Epidermal melanocyte (primary cell): ENCODE measurements at regions not wholly inside any gene's neighbourhood (a gene's known extent, or its start where the extent isn't known, plus 50 kb on each side); places are given as distances from the start of the nearest gene placed in this dataset.

Experiments
- DNase-seq: peaks from one replicate; pipeline ENCODE4 v3.0.0; 2011; ENCODE audit warnings: low spot score; ENCODE audit not compliant: insufficient read length

DNA sequence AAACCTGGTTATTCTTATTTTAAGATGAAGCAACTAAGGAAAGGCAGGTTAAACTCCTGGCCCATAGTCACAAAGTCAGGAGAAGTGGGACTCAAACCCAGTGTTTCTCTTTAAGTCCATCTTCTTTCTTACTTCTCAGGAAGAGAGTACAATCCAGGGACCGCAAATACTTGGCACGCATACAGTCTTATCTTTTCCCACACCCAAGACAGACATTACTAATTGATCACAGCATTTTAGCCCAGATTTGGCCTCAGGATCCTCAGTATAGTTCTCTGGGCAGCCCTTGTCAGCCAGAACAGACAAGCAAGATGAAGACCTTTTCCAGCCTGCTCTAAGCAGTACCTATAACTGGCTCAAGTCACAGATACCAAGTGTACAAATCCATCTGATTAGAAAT is 125.5 kb upstream of the RAI14 start:
- no peak for DNase-seq

DNA sequence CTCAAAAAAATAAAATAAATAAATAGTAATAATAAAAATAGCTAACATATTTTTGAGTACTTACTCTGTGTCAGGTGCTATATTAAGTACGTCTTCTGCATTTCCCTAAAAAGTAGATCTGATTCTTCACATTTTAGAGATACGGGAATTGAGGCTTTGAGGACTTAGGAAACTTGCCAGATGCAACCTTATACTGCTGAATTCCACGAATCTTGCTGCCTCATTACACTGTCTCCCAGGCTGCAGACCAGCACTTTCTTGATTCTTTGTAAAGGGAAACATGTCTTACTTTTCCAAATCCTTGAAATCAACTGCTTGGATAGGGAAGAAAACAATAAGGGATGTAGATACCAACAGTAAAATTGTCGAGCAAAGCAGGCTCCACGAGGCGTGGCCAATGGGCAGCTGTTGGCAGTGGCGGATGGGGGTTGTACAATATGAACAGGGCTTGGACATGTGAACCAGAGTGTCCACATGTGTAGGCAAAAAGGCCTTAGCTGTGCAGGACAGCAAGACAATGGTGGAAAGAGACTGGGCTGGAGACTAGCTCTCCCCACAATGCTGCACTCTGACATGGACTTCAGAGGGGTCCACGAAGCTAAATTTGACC is 124.3 kb upstream of the RAI14 start:
- no peak for DNase-seq

DNA sequence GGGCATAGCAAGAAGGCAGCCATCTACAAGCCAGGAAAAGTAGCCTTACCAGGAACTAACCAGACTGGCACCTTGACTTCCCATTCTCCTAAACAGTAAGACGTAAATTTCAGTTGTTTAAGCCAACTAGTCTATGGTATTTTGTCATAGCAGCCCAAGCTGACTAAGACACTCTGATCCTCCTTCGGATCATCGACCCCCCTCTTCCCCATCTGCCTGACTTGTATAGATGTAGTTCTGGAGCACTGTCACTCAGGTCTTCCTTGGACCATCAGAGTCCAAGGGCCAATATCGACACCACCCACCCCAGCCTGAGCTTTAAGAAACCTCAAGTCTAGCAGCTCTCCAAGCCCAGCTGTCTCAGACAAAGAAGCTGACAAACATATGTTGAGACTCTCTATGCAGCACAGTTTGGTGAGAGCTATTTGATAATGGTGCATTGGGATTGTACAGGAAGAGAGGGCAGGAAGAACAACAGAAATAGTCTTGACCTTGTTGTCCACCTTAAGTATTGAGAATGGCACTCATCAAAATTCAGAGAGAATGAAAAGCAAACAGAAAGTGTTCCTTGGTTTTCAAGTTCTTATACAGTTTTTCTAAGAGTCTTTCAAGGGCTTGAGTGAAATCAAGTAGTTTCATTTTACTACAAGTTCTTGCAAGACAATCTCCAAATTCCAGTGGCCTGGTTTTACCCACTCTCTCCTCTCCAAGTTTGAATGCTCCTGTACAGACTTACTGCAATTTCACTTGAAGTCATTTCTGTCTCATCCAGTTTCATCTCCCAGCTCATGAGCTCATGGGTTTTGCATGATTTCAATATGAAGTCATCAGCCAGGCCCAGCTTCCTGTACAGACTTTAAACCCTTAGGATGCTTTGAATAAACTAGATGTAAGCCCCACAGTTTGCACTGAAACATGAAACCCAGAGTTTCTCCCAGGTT is 122.3 kb upstream of the RAI14 start:
- DNase-seq = no peak

GRCh38 chr5:34534523-34535103 is 121.5 kb upstream of the RAI14 start:
- DNase-seq = peak; percentile 67

GRCh38 chr5:34535433-34535832 is 120.7 kb upstream of the RAI14 start:
- no peak for DNase-seq

GRCh38 chr5:34535944-34536623 is 120.0 kb upstream of the RAI14 start:
- no peak for DNase-seq

GRCh38 chr5:34536699-34537098 is 119.4 kb upstream of the RAI14 start:
- no peak for DNase-seq

- DNase-seq = no peak
These were observed 118.0 kb upstream of the RAI14 start for GRCh38 chr5:34538026-34538672.

DNA sequence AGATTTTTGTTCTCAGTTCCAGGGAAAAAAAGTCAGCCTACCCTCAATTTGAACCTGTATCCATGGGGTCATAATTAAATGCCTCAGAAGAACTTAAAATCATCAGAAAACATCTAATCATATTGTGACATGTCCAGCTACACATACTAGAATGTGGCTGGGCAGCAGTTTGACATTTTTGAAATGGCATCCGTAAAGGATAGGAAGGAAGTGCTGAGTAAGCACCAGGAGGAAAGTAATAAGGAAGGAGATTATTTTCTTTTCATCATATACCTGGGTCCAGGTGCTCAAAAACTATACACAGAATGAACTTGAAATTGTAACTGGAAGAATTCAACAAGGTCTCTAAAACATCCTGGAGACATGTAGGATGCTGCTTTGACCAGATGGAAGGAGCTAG is 116.9 kb upstream of the RAI14 start:
- no peak for DNase-seq

- no peak for DNase-seq
These were observed 115.1 kb upstream of the RAI14 start for GRCh38 chr5:34541067-34541466.

- DNase-seq = no peak
These were observed 113.3 kb upstream of the RAI14 start for GRCh38 chr5:34542818-34543217.

DNA sequence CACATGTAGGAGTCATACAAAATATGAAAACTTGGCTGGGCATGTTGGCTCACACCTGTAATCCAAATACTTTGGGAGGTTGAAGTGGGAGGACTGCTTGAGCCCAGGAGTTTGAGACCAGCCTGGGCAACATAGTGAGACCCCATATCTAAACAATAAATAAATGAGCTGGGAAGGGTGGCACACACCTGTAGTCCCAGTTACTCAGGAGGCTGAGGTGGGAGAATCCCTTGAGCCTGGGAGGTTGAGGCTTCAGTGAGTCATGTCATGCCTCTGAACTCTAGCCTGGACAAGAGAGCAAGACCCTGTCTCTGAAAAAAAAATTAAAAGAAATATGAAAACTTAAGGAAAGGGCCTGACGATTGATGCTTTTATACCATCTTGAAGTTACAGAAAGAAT is 112.4 kb upstream of the RAI14 start:
- no peak for DNase-seq

DNA sequence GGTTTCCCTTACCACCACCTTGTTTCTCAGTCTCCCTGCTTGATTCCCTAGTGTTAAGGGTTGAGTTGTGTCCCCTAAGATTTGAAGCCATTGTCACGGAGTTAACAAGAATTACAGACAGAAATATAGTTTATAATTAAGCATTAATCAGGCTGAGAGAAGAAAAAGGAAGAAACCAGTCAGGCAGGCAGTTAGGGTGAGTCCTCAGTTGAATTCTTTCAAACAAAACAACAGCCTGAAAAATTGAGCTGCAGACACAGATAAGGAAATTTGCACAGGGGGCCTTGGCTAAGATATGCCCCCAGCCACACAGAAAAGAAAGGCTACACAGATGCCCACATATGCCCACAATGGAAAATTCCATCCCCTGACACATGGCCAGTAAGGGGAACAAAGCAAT is 111.7 kb upstream of the RAI14 start:
- no peak for DNase-seq

DNA sequence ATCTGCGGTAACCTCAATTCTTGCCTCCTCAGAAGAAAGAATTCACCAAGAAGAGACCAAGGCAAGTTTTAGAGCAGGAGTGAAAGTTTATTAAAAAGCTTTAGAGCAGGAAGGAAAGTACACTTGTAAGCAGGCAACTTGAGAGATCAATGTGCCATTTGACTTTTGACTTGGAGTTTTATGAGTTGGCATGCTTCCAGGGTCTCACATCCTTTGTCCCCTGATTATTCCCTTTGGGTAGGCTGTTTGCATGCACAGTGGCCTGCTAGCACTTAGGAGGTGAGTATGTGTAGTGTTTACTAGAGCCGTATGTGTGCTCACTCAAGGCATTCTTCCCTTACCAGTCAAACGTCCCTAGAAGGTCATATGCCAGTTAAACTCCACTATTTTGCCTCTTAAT is 111.0 kb upstream of the RAI14 start:
- DNase-seq = no peak

GRCh38 chr5:34545626-34546025 is 110.5 kb upstream of the RAI14 start:
- DNase-seq = no peak

DNA sequence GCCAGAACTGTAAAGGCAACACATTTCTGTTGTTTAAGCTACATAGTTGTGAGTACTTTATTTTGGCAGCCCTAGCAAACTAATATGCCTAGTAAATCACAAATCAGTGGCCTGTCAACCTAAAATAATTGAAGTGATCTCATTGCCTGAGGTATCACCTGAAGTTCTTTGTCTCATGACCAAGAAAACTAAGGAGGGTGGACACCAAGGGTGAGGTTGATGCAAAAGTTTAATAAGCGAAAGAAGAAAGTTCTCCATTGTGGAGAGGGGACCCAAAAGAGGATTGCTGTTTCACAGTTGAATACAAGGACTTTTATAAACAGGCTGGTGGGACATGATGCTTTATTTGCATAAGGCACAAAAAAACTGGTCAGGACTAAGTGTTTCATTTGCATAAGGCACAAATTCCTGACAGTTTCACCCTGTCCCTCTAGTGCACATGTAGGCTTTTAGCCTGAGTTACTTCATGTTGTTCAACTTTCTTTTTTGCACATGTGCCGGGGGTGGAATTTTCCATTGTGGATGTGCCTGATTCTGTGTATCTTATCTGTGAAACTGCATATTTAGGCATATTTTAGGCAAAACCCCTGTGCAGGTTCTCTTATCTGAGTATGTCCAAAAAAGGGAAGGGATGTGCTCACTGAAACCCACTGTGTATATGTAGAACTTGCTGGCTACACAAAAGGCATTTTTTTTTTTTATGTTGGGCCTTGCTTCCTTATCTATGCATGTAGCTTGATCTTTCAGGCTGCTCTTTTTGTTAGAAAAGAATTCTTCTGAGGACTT is 108.6 kb upstream of the RAI14 start:
- no peak for DNase-seq

DNA sequence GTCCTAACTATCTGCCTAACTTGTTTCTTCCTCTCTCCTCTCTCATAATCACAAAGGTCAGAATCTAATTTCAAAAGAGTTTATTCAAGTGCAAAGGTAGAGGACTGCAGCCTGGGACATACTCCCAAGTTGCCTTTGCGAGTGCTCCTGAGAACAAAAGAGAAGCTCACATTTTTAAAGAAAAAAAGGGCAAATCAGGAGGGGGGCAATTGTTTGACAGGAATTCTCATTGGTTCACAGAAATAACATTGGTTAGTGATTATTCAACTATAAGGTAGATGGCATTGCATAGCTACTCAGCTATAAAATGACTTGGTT is 108.1 kb upstream of the RAI14 start:
- no peak for DNase-seq

DNA sequence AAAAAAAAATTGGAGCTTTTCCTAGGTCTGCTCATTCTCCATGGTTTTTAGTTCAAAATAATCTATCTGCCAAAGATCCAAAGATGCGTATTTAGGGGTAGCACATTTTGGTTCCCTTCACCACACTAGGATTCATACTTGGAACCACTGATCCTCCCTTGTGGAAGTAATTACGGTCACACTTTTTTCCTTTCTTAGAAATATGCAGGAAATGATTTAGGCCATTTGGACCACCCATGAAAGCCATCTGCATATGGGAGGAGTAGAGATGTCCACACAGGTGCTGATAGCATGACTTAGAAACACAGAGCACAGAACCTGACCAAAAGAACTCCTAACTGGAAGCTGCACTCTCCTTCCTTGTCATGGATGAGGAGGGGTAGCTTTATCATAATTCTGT is 105.9 kb upstream of the RAI14 start:
- no peak for DNase-seq

- DNase-seq = no peak
These were observed 105.2 kb upstream of the RAI14 start for GRCh38 chr5:34550964-34551363.

DNA sequence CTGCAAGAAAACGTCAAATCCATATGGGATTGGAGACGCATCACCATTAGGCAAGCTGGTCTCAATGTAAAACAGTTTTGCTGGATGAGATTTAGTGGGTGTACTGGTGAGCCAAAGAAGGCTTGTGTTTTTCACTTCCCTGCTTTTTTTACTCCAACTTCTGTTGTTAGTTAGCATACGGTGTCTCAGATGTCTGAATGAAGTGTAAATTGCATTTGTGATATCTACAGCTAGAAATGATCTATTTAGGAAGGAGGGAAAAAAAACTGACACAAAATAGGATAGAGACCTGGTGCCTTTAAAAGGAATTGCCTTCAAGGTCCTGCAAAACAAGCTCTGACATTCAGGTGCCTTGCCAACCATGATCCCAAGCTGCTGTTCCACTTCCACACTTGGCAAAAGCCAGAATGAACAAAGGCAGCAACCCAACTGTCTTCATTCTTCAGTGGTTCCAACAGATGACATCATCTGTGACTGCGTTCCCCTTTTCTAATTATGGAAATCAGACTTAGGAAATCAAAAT is 104.2 kb upstream of the RAI14 start:
- DNase-seq = no peak

DNA sequence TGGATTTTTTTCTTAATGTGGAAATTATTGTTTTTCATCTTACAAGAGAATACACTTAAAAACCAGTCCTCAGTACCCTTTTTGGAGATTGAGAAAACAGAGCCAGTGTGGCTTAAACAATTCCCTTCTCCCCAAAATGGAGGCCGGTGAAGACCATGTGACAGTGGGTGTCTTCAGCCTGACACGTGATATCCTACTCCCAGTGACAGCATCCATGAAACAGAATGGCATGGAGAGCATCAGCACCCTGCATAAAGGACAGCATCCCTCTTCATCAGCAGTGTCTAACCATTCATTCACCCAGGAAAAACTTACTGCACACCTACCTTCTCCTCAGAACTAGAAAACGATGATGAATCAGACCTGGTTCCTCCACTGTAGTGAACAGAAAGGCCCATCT is 103.4 kb upstream of the RAI14 start:
- no peak for DNase-seq
